ENCODE measurements at regions not wholly inside any gene's neighbourhood (a gene's known extent, or its start where the extent isn't known, plus 50 kb on each side); places are given as distances from the start of the nearest gene placed in this dataset.
"Not testable (repeated sequence)": the region's sequence is repeated elsewhere in the genome, so short reads cannot be mapped to it uniquely, and the experiment has no call there.

DNA sequence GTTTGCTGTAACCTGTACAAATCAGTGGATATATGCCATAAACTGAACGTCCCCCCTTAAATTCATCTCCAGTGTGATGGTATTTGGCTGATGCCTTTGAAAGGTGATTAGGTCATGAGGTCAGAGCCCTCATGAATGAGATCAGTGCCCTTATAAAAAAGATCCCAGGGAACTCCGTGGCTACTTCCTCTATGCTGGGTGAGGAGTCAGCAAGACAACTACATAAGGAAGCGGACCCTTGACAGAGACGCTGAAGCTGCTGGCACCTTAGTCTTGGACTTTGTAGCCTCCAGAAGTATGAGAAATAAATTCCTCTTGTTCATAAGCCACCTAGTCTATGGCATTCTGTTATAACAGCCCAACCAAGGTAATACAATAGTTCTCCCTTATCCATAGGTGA, 215.1 kb upstream of the ZNF608 start:
- Histone ChIP-seq H3K27me3 (no peaks in the 10 kb centered on the region), H3K4me1 (no peaks in the 10 kb centered on the region), H3K27ac (no peak overlapping the region), H3K9me3 (no peaks in the 10 kb centered on the region), H3K4me3 (no peak overlapping the region), H3K36me3 (no peaks in the 10 kb centered on the region)
- intact Hi-C loops (cut with DNase I): no loop called here
- 81 to 88% methylated on average over 4 of the region's 4 CpGs for WGBS, 2 donors
- TF ChIP-seq POLR2A (IDR thresholded peaks at IDR 0.05): no peak
- no peak for TF ChIP-seq EP300 (IDR thresholded peaks at IDR 0.05)
- no peak for TF ChIP-seq POLR2AphosphoS5 (IDR thresholded peaks at IDR 0.05)
- TF ChIP-seq, protein P1, sequence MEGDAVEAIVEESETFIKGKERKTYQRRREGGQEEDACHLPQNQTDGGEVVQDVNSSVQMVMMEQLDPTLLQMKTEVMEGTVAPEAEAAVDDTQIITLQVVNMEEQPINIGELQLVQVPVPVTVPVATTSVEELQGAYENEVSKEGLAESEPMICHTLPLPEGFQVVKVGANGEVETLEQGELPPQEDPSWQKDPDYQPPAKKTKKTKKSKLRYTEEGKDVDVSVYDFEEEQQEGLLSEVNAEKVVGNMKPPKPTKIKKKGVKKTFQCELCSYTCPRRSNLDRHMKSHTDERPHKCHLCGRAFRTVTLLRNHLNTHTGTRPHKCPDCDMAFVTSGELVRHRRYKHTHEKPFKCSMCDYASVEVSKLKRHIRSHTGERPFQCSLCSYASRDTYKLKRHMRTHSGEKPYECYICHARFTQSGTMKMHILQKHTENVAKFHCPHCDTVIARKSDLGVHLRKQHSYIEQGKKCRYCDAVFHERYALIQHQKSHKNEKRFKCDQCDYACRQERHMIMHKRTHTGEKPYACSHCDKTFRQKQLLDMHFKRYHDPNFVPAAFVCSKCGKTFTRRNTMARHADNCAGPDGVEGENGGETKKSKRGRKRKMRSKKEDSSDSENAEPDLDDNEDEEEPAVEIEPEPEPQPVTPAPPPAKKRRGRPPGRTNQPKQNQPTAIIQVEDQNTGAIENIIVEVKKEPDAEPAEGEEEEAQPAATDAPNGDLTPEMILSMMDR (IDR thresholded peaks at IDR 0.05): no peak
- DNase-seq: no peak

DNA sequence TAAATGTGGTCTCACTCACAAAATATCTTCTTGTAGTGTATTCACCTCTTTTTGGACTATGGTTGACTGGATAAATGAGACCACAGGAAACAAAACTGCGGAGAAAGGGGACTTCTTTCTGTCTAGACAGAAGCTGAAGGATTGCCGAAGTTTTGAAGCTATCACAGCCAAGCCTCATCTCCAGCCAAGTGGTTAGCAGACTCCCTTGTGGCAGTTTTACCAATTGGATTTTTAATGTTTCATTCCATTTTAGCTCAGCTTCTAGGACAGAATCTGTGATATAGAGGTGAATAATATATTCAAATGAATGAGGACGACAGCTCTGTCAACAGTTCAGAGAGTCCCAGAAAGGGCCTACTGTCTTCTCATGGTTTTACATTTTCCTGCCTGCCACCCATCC, 215.7 kb upstream of the ZNF608 start:
- Histone ChIP-seq H3K27me3 (no peaks in the 10 kb centered on the region), H3K27ac (no peak overlapping the region), H3K9me3 (no peaks in the 10 kb centered on the region), H3K36me3 (no peaks in the 10 kb centered on the region), H3K4me1 (no peaks in the 10 kb centered on the region), H3K4me3 (no peak overlapping the region)
- intact Hi-C loops (cut with DNase I): no loop called here
- WGBS, 2 donors: 92 to 98% methylated on average over 3 of the region's 3 CpGs
- no peak for DNase-seq
- TF ChIP-seq, protein P1 (IDR thresholded peaks at IDR 0.05): no peak
- no peak for TF ChIP-seq EP300 (IDR thresholded peaks at IDR 0.05)
- no peak for TF ChIP-seq POLR2A (IDR thresholded peaks at IDR 0.05)
- no peak for TF ChIP-seq POLR2AphosphoS5 (IDR thresholded peaks at IDR 0.05)

DNA sequence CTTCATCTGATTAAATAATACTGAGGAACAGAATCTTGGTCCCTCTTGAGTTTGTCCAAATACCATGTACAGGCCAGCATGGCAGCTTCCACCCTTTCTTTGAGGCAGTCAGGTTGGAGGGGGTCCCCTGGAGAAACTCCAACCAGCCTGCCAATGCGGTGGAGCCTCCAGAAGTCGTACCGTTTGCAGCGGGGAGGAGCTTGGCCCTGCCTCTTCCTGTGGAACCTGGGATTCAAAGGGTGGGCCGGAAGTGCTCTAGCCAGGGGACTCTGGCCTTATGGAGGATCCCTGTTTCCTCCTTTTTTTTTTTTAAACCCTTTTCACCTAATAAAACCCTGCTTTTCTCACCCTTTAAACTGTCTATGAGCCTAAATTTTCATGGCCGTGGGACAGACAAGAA, 216.3 kb upstream of the ZNF608 start:
- Histone ChIP-seq H3K4me1 (no peaks in the 10 kb centered on the region), H3K9me3 (no peaks in the 10 kb centered on the region), H3K27ac (no peak overlapping the region), H3K27me3 (no peaks in the 10 kb centered on the region), H3K4me3 (no peak overlapping the region), H3K36me3 (no peaks in the 10 kb centered on the region)
- 84 to 85% methylated on average over 6 of the region's 6 CpGs for WGBS, 2 donors
- no peak for DNase-seq
- intact Hi-C loops (cut with DNase I): no loop called here
- TF ChIP-seq POLR2AphosphoS5 (IDR thresholded peaks at IDR 0.05) (no peak), POLR2A (IDR thresholded peaks at IDR 0.05) (no peak), EP300 (IDR thresholded peaks at IDR 0.05) (no peak)
- TF ChIP-seq, protein P1 (IDR thresholded peaks at IDR 0.05): no peak

DNA sequence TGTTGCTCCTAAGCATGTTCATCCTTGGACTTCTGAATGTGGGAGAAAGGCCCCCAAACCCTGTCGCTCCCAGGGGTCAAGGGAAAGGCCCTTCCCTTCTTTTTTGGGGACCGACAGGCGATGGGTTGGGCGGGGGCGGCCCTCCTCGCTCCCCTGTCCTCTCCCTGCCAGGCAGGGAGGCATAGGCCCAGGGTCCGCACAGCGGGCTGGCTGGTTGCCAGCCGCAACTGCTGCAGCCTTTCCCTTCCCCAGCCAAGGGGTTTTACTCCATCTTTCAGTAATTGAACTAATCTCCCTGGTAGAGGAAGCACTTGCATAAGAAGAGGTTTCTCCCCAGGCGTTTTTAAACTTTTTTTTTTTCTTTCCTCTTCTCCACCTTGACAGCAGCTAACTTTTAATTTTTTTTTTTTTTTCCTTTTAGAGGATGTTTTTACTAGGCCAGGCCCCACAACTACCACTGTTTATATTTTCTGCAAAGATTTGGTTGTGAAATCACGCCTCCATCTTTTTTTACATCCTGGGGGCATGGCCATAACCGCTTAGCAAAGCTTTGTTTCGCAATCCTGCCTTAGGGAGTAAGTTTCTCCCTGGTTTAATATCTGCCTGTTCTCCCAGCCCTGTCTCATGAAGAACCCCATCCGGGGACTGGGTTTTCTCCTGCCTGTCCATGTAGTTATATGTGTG, 216.9 kb upstream of the ZNF608 start:
- TF ChIP-seq, protein P1 (IDR thresholded peaks at IDR 0.05): no peak
- TF ChIP-seq POLR2A (IDR thresholded peaks at IDR 0.05) (no peak), POLR2AphosphoS5 (IDR thresholded peaks at IDR 0.05) (peak in 1 of 4 donors; percentile 8), EP300 (IDR thresholded peaks at IDR 0.05) (no peak)
- no peak for DNase-seq
- no peak overlapping the region for H3K27ac ChIP-seq
- intact Hi-C loops (cut with DNase I): no loop called here
- H3K4me1 ChIP-seq: no peaks in the 10 kb centered on the region
- H3K9me3 ChIP-seq: no peaks in the 10 kb centered on the region
- no peaks in the 10 kb centered on the region for H3K27me3 ChIP-seq
- H3K36me3 ChIP-seq: no peaks in the 10 kb centered on the region
- H3K4me3 ChIP-seq: no peak overlapping the region
- 79 to 87% methylated on average over 14 of the region's 14 CpGs for whole genome bisulfite sequencing, 2 donors

DNA sequence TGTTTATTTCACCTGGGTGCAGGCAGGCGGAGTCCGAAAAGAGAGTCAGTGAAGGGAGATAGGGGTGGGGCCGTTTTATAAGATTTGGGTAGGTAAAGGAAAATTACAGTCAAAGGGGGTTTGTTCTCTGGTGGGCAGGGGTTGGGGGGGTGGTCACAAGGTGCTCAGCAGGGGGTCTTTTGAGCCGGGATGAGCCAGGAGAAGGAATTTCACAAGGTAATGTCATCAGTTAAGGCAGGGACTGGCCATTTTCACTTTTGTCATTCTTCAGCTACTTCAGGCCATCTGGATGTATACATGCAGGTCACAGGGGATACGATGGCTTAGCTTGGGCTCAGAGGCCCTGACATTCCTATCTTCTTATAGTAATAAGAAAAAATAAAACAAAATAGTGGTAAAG, 220.3 kb upstream of the ZNF608 start:
- H3K4me1 ChIP-seq; H3K27ac ChIP-seq; H3K4me3 ChIP-seq; H3K9me3 ChIP-seq; H3K36me3 ChIP-seq; intact Hi-C loops (cut with DNase I); H3K27me3 ChIP-seq; DNase-seq: not testable (repeated sequence)
- WGBS, 2 donors: 84 to 88% methylated on average over 5 of the region's 5 CpGs

DNA sequence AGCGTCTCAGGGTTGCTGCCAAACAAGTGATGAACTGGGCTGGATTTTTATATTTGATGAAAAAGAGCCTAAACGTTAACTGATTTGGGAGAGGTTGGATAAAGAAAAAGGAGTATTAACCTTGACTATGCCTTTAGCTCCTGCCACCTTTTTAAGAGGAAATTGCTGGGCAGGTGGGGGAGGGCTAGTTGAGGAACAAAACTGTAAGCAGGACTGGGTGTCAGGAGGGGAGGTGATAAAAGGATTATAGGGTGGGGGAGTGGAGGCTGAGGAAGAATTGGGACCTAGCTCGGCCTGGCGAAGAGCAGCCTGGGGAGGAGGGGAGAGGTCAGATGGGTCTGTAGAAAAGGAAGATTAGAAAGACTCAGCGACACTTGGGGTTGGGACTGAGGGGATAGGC, 223.9 kb upstream of the ZNF608 start:
- H3K9me3 ChIP-seq; H3K27me3 ChIP-seq; H3K27ac ChIP-seq; H3K4me1 ChIP-seq; H3K36me3 ChIP-seq; intact Hi-C loops (cut with DNase I); DNase-seq; H3K4me3 ChIP-seq: not testable (repeated sequence)
- 92 to 94% methylated on average over 5 of the region's 5 CpGs for whole genome bisulfite sequencing, 2 donors

Data from sigmoid colon (tissue), 6 donors.